Testis (tissue), 2 donors: ENCODE measurements at regions not wholly inside any gene's neighbourhood (a gene's known extent, or its start where the extent isn't known, plus 50 kb on each side); places are given as distances from the start of the nearest gene placed in this dataset.

ENCODE experiments used
- DNase-seq: peaks from one replicate; pipeline ENCODE4 v3.0.0-alpha.2; 2019
- H3K27ac ChIP-seq, 2 donors: fragments of 200-600 bp; sonication (generic); one replicate each; pipeline ENCODE4 v1.5.1; 2019
- H3K27me3 ChIP-seq: fragments of 200-600 bp; sonication (generic); one replicate; pipeline ENCODE4 v1.5.1; 2019
- H3K36me3 ChIP-seq: fragments of 200-600 bp; sonication (generic); one replicate; pipeline ENCODE4 v1.5.1; 2017; ENCODE audit warnings: low read depth; ENCODE audit errors: missing control alignments
- H3K4me1 ChIP-seq: fragments of 200-600 bp; sonication (generic); one replicate; pipeline ENCODE4 v1.5.1; 2019
- H3K4me3 ChIP-seq, 2 donors: fragments of 200-600 bp; sonication (generic); one replicate each; pipeline ENCODE4 v1.5.1; 2017 to 2019
- H3K9me3 ChIP-seq: fragments of 200-600 bp; sonication (generic); one replicate; pipeline ENCODE4 v1.5.1; 2017
- CTCF ChIP-seq, 3 experiments: fragments of 450-650 bp in 2 of 3; fragments of 200-600 bp in 1 of 3; sonication (generic) in 1 of 3; IDR thresholded peaks; one replicate each; pipeline ENCODE4 v1.5.1; 2016 to 2019; ENCODE audit warnings: antibody characterized with exemption in 3 of 3, mild to moderate bottlenecking in 2 of 3, moderate library complexity in 1 of 3
- POLR2A ChIP-seq: fragments of 450-650 bp; IDR thresholded peaks from one replicate; pipeline ENCODE4 v1.6.1; 2017; ENCODE audit warnings: antibody characterized with exemption, mild to moderate bottlenecking, moderate library complexity
- WGBS, 2 donors: methylation state at CpG; one replicate each; pipeline ENCODE4 v1.1.5; 2018; 5-methylcytosine and 5-hydroxymethylcytosine counted together
- intact Hi-C: fragments of 100-400 bp; cut with DNase I; formaldehyde crosslinking; loops from one replicate; pipeline ENCODE4 v1.15.1; 2023; ENCODE audit warnings: low total_unique reads

- Histone ChIP-seq H3K27ac (no peak overlapping the region), H3K36me3 (no peaks in the 10 kb centered on the region), H3K4me1 (no peaks in the 10 kb centered on the region), H3K4me3 (no peak overlapping the region), H3K27me3 (no peaks in the 10 kb centered on the region), H3K9me3 (no peaks in the 10 kb centered on the region)
- 84 to 96% methylated on average over 2 of the region's 2 CpGs for WGBS, 2 donors
- no peak for DNase-seq
- intact Hi-C loops: no loop called here
- TF ChIP-seq CTCF (IDR thresholded peaks at IDR 0.05) (no peak), POLR2A (no peak)
Observed at GRCh38 chr18:72407048-72407447, 137.1 kb downstream of the CBLN2 start.

- no peak for DNase-seq
- intact Hi-C loops: no loop called here
- no peaks in the 10 kb centered on the region for H3K36me3 ChIP-seq
- 67 to 82% methylated on average over 1 of the region's 1 CpG for WGBS, 2 donors
- no peaks in the 10 kb centered on the region for H3K9me3 ChIP-seq
- H3K27me3 ChIP-seq: no peaks in the 10 kb centered on the region
- H3K4me1 ChIP-seq: no peaks in the 10 kb centered on the region
- TF ChIP-seq CTCF (IDR thresholded peaks at IDR 0.05) (no peak), POLR2A (no peak)
- no peak overlapping the region for H3K27ac ChIP-seq
- H3K4me3 ChIP-seq: no peak overlapping the region
Observed at GRCh38 chr18:72391951-72392350, 152.2 kb downstream of the CBLN2 start.

GRCh38 chr18:72391427-72391826, 152.7 kb downstream of the CBLN2 start:
- no peaks in the 10 kb centered on the region for H3K9me3 ChIP-seq
- no peak overlapping the region for H3K27ac ChIP-seq
- H3K36me3 ChIP-seq: no peaks in the 10 kb centered on the region
- no peak for DNase-seq
- 87 to 89% methylated on average over 4 of the region's 4 CpGs for WGBS, 2 donors
- no peaks in the 10 kb centered on the region for H3K27me3 ChIP-seq
- no peak overlapping the region for H3K4me3 ChIP-seq
- TF ChIP-seq POLR2A (no peak), CTCF (IDR thresholded peaks at IDR 0.05) (no peak)
- intact Hi-C loops: no loop called here
- no peaks in the 10 kb centered on the region for H3K4me1 ChIP-seq

- DNase-seq: no peak
- Histone ChIP-seq H3K9me3 (no peaks in the 10 kb centered on the region), H3K36me3 (no peaks in the 10 kb centered on the region), H3K4me1 (no peaks in the 10 kb centered on the region), H3K4me3 (no peak overlapping the region), H3K27me3 (no peaks in the 10 kb centered on the region), H3K27ac (no peak overlapping the region)
- no peak for TF ChIP-seq CTCF (IDR thresholded peaks at IDR 0.05)
- TF ChIP-seq POLR2A: no peak
- 82 to 84% methylated on average over 4 of the region's 4 CpGs for WGBS, 2 donors
- intact Hi-C loops: no loop called here
Observed at GRCh38 chr18:72378016-72378415, 166.1 kb downstream of the CBLN2 start.

- WGBS, 2 donors: 54 to 65% methylated on average over 4 of the region's 4 CpGs
- Histone ChIP-seq H3K4me1 (no peaks in the 10 kb centered on the region), H3K27ac (no peak overlapping the region), H3K4me3 (no peak overlapping the region), H3K27me3 (no peaks in the 10 kb centered on the region), H3K9me3 (no peaks in the 10 kb centered on the region), H3K36me3 (no peaks in the 10 kb centered on the region)
- intact Hi-C loops: no loop called here
- no peak for DNase-seq
- TF ChIP-seq POLR2A: no peak
Observed at GRCh38 chr18:72376256-72376655, 167.9 kb downstream of the CBLN2 start.
